ENCODE measurements at regions not wholly inside any gene's neighbourhood (a gene's known extent, or its start where the extent isn't known, plus 50 kb on each side); places are given as distances from the start of the nearest gene placed in this dataset.
"Not testable (repeated sequence)": the region's sequence is repeated elsewhere in the genome, so short reads cannot be mapped to it uniquely, and the experiment has no call there.

DNA sequence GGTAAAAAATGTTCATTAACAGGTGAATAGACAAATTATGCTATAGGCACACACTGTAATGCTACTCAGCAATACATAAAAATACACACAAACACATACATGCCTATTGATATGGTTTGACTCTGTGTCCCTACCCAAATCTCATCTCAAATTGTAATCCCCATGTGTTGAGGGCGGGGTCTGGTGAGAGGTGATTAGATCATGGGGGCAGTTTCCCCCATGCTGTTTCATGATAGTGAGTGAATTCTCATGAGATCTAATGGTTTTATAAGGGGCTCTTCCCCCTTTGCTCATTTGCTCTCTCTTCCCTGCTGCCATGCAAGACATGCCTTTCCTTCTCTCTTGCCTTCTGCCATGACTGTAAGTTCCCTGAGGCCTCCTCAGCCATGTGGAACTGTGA lies 403.1 kb upstream of the RORB start:
- not testable (repeated sequence) for DNase-seq

DNA sequence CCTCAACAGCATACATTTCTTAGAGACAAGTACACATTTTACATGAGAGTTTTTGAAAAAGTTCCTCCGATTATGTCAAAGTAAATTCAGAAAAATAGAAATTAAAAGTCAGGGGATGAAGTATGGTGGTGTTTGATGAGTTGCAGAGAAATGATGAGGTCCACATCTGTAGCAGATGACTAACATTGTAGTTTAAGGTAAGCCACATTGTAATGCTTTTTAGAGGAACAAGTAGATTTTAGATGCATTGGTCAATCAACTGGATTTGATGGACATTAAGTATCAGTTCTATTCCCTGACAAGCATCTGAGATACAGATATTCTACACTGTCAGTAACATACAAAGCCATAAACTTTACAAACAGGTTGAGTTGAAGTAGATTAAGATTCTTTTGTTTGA lies 402.4 kb upstream of the RORB start:
- no peak for DNase-seq

DNA sequence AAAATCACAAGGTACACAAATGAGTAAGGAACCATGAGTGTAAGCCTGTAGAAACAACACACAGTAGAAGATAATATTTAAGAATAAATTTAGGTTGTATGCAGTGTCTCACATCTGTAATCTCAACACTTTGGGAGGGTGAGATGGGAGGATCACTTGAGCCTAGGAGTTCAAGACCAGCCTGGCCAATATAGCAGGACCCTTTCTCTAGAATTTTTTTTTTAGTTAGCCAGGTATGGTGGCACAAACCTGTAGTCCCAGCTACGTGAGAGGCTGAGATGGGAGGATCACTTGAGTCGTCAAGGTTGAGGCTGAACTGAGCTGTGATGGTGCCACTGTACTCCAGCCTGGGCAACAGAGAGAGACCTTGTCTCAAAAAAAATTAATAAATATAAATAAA lies 401.2 kb upstream of the RORB start:
- no peak for DNase-seq

DNA sequence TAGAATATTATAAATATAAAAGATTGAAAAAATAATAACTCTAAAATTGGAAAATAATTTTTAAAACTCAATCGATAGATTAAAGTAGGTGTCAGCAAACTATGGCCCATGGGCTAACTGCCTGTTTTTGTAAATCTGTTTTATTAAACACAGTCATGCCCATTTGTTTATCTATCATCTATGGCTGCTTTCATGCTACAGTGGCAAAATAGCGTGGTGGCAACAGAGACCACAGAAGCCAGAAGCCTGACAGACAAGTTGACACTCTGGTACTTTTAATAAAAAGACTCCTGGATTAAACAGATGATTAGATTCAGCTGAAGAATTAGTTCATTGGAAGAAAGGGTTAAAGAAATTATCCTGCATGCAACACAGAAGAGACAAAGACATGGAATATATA lies 400.7 kb upstream of the RORB start:
- DNase-seq: no peak

DNA sequence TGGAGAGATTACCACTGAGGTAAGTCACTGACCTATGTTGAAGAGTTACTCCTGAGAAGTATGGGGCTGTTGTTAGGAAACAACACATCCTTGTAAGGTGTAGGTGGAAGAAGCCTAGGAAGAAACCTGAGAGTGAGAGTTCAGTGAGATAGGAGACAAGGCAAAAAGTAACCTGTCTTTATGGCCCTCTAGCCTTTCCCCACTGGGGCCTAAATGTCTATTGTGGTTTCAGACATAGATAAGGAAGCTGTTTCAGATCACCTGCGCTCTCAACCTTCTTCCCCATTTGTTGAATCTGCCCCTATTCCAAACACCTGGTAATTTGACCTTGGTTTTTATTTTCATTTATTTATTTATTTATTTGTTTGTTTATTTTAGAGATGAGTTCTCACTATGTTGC lies 397.1 kb upstream of the RORB start:
- no peak for DNase-seq

DNA sequence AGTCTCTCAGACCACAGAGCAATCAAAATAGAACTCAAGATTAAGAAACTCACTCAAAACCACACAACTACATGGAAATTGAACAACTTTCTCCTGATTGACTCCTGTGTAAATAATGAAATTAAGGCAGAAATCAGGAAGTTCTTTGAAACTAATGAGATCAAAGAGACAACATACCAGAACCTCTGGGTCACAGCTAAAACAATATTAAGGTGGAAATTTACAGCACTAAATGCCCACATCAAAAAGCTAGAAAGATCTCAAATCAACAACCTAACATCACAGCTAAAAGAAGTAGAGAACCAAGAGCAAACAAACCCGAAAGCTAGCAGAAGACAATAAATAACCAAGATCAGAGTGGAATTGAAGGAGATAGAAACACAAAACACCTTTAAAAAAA lies 395.0 kb upstream of the RORB start:
- DNase-seq: not testable (repeated sequence)

DNA sequence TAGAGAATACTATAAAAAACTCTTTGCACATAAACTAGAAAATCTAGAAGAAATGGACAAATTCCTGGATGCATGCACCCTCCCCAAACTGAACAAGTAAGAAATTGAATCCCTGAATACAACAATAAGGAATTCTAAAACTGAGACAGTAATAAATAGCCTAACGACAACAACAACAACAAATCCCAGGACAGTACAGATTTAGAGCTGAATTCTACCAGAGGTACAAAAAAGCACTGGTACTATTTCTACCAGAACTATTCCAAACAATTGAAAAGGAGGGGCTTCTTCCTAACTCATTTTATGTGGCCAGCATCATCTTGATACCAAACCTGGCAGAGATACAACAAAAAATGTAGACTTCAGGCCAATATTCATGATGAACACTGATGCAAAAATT lies 394.4 kb upstream of the RORB start:
- DNase-seq: no peak

DNA sequence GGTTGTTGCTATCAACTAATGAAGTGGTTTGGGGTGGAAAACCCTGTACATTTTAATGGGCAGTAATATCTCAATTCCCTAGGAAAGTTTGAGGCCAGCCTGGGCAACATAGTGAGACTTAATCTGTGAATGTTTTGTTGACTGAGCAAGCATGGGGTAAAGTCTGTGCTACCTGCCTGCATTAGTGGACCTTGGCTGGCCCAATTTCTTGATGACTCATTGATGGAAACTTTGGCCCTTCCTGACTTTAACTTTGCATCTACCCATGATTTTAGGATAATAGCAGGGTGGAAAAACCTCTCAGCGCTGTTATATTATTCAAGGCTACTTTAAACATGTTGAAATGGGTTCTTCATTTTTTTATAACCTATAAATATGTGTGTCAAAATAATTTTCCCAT lies 389.4 kb upstream of the RORB start:
- DNase-seq: no peak

DNA sequence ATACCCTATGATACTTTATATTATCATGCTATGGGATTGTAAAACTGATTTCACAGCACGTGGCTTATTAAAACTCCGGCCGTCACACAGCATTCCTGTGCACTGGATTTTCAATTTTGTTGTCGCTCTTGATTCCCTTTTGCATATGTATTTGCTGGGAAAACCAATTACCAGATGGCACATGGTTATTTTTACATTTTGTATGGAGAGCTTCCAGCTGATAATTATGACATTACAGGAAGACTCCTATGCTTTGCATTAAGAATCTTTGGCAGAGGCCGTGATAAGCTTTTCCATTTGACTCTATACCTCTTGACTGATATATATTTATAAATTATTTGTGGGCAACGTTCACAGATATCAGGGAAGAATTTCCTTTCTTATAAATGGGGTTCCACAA lies 381.2 kb upstream of the RORB start:
- no peak for DNase-seq

DNA sequence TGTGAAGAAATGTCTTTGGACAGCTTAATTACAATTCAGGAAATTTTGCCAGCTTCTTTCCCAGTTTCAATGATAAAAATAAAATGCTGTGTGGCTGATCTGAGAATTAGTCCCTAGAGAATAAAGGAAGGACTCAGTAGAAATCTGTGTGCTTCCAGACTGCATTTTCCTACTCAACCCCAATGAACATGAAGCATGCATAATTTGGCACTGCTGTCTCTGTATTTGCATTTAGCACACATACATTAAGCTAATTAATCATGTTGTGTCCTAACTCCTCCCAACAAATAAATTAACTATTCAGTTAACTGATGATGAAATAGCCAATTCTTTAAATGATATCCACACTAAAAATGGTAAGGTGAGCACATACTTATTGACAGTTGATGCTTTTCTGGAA lies 380.0 kb upstream of the RORB start:
- DNase-seq: no peak

DNA sequence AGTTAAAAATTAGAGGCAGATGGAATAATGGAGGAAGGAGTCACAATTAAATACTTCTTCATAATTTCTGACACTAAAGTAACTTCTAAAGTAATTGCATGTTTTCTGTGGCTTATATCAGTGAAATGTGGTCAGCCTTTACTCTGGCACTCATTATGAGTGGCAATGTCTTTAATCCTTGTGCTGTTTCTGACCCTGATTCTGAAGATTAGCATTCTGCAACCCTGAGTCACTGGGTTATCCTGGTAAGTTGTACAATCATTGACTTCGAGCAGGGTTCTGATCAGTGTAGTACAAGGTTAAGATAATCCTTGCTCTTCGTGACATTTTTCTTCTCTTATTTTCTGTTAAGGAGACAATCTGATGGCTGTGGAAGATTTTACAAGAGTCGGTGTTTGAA lies 379.4 kb upstream of the RORB start:
- no peak for DNase-seq

DNA sequence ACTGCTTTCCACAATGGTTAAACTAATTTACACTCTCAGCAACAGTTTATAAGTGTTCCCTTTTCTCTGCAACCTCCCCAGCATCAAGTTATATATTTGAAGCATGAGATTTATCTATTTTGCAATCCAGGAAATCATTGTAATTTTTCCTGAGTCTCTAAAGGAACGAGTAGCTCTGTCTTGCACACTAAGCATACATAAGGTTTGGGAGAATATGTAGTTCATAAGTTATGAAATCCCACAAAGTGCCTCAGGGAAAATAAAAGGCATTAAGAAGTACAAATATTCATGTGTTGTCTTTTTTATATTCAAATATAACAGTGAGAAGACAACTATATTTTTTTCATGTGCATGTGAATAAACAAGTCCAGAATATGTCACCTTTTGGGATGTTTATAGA lies 377.1 kb upstream of the RORB start:
- DNase-seq: no peak

DNA sequence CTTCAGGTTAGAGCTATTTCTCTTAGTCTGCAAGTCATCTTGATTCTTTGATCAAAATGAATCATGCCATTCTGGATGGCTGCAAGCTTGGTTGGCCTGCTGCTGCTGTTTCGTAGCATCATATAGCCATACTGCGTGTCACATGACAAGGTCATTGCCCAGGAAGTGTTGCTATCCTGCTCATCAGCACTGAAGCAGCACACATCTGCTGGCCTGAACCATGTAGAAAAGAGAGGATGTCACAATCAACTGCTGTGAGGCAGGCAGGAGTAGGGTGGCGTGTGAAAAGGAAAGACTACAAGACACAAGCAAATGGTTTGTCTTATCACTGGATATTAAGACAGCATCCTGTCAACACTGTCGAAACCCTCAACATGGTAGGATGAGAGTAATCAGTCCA lies 376.7 kb upstream of the RORB start:
- no peak for DNase-seq

DNA sequence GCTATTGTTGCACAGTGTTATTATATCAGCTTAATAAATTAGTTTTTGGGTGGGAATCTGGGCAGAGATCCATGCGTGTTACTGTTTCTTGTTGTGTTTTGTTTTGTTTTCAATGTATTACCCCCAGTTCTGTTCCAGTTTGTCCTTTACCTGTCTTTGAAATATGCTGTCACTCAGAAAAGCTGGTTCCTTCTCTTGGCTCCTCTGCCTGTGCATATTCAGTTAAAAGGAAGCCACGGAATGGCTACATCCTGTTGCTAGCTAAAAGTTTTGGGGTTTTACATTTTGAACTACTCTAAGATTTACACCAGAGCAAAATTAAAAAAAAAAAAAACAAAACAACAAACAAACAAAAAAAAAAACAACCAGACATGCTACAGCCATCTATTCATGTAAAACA lies 374.9 kb upstream of the RORB start:
- DNase-seq: no peak

DNA sequence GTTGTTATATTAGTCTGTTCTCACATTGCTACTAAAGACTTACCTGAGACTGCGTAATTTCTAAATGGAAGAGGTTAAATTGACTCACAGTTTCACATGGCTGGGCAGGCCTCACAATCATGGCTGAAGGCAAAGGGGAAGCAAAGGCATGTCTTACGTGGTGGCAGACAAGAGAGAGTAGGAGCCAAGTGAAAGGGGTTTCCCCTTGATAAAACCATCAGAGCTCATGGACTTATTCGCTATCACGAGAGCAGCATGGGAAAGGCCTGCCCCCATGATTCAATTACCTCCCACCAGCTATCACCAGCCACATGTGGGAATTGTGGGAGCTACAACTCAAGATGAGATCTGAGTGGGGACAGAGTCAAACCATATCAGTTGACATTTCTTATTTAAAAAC lies 374.5 kb upstream of the RORB start:
- no peak for DNase-seq

DNA sequence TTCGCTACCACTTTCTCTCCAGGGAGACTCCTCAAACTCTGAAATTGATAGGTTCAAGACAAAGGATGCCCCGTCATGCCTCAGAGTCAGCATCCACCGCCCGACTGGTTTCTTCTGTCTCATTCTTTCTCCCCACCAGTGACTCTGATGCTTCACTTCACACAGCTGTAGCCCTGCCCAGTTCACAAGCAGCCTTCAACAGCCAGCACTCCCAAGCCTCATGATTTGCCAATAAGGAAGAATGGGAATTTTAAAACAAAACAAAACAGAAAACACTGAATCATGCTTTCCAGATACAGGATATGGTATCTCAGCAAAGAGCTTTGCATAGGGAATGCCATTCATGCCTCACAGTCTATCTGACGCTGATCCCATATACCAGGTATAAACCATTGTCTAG lies 371.2 kb upstream of the RORB start:
- peak; percentile 10 for DNase-seq

DNA sequence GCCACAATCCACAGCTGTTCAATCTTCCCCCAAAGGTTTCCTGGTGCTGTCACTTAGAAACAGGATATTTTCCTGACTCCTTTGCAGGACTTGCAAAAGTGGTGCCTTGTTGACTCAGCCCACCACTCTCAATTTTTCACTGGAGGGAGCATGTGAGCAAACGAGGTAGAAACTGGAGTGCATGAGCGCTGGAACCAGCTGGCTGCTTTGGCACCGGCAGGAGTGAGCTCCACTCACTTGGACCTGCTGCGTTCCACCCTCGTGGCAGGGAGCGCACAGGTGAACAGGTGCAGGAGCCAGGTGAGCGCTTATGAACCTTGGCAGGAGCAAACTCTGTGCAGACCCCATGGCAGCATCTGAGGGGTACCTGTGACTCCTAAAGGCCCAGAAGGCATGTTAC lies 364.1 kb upstream of the RORB start:
- no peak for DNase-seq

DNA sequence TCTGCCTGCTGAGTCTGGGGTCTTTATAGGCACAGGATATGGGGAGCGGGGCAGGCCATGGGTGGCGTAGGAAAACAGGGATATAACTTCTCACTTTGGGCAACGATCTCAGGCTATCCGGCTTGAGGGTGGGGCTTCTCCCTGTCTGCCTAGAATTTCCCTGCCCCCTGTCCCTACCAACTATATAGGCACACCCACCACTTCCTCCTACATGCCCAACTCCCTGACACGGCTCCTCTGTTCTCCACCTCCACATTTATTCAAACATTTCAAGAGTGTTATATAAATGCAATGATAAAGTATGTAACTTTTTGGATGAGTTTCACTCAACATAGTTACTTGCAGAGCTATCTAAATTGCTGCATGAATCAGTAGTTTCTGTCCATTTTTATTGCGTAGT lies 363.2 kb upstream of the RORB start:
- no peak for DNase-seq

DNA sequence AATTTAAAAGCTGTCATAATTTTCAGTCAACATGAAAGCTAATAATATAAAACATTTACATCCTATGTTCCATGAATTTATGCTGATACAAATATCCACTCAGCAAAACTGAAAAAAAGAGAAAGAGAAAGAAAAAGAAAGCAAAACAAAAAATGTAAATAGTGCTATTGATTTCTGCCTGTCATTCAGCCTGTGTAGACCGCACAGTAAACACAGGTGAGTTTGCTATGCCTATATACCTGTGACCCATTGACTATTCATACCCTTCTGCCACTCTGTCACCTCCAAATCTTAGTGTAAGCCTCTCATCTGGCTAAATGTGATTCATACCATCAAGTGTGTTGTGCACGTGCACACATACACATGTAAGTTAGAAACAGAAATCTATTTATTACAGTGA lies 359.0 kb upstream of the RORB start:
- no peak for DNase-seq

DNA sequence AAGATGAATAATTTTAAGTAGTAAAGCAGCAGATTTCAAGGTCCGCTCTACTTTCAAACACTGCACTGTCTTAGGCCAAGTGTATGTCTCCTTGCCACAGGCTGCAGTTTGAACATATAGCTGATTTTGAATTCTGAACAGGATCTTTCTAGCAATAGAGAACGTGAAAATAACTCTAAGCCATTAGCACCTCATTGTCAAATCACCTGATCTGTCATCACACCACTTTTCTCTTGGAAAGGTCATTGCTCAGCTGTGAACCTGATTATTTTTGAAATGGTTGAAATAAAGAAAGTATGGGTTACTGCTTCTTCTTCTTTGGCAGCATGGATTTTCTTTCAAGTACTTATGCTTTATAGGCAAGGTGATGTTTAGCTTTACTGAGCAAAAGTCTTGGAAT lies 357.0 kb upstream of the RORB start:
- no peak for DNase-seq

DNA sequence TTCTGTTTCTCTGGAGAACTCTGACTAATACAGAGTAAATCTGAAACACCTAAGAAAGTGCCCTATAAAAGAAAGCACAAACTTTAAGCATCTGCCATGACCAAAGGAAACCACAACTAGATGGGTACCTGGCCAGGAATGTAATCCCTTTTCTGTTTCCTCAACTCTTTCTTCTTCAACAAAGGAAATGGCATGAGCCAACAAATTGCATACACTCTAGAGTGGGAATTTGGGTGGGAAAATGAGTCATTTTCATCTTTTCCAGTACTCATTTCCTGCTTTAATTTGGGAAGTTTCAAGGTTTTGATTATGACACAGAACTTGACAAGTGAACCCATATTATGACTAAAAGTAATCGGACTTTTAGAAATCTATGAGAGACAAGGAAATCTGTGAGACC lies 349.2 kb upstream of the RORB start:
- no peak for DNase-seq

DNA sequence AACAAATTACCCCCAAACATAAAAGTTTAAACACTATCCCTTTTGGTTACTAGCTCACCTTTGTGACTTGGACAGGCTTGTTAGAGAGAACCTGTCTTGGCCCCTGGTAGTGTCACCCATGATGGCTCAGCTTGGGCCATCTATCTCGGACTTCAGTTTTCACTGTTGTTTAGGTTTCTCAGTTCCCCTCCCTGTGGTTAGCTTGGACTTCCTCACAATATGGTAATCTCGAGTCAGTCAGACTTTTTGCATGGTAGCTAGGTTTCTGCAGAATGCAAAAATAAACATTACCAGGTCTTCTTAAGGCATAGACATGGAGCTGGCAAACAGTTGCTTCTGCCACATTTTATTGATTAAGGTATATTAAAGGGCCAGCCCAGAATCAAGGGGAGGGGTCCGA lies 324.3 kb upstream of the RORB start:
- DNase-seq: no peak

DNA sequence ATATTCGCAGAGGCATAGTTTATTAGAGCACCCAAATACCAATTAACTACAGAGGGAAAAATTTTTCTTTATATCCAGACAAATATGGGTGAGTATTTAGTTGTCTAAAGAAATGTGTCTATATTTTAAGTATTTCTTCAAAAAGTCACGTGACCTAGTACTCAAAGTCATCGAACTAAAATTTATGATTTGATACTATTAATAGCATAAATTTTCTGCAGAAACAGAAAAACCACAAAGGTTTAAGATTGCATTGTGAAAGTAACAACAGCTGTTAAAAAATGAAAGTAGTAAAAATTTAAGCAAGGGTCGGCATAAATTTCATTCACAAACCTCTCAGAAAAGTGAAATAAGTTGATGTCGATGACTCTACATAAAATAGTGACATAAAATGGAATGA lies 323.9 kb upstream of the RORB start:
- no peak for DNase-seq

DNA sequence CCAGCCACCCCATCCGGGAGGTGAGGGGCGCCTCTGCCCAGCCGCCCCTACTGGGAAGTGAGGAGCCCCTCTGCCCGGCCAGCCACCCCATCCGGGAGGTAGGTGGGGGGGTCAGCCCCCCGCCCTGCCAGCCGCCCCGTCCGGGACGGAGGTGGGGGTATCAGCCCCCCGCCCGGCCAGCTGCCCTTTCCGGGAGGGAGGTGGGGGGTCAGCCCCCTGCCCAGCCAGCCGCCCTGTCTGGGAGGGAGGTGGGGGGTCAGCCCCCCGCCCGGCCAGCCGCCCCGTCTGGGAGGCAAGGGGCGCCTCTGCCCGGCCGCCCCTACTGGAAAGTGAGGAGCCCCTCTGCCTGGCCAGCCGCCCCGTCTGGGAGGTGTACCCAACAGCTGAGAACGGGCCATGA lies 299.4 kb upstream of the RORB start:
- DNase-seq: not testable (repeated sequence)

DNA sequence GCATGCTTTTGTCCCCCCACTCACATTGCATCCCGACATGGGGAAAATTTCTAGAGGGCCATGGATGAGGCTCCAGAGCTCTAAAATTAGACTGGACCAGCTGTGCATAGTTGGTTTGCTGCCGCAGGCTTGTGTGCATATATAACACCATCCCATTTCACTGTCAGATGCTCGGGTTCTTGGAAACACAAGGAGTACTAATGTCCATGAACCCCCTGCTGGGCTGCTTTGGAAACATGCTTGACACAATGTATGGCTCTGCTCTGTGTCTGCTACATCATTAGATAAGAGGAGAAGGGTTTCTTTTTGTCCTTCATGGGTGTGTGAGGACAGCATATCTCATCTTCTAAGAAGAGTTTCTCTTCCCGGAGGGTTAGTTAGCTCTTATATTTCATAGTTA lies 292.1 kb upstream of the RORB start:
- no peak for DNase-seq
